ENCODE measurements at regions not wholly inside any gene's neighbourhood (a gene's known extent, or its start where the extent isn't known, plus 50 kb on each side); places are given as distances from the start of the nearest gene placed in this dataset.

DNA sequence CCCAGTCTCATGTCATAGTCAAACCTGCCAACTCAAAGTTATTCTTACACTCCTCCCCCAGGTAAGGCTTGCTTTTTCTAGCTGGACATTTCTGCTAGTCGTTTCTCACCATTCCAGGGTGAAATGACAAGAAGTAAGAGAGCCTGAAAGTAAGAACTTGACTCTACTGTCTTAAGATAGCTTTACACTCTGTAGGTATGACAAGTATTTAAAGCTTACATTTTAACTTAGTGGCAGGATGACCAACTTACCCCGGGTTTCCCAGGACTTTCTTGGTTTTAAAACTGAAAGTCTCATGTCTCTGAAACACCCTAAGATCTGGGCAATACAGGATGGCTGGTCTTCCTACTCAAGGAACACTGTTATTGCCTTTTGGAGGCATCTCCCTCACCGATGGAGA lies 67.5 kb upstream of the PIK3R1 start:
- H3K4me2 ChIP-seq (ENCODE audit: low read depth, low read length, poor library complexity, severe bottlenecking): no peak overlapping the region

DNA sequence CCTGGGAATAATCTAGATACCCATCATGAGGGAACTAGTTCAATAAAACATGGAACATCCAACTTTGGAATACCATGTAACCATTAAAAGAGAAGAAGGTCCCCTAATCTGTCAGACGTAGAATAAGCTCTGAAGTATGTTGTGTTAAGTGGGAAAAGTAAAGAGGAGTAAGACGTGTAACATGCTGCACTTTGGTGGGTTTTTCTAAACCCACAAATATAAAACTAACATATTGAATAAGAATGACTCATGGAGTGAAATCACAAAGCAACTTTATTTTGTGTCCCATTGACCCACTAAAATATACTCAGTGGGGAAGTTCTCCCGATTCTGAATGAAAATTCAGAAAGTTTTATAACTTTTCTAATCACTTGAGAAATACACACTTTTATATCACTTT lies 67.9 kb upstream of the PIK3R1 start:
- no peak overlapping the region for H3K4me2 ChIP-seq (ENCODE audit: low read depth, low read length, poor library complexity, severe bottlenecking)
- TF ChIP-seq, protein P1, sequence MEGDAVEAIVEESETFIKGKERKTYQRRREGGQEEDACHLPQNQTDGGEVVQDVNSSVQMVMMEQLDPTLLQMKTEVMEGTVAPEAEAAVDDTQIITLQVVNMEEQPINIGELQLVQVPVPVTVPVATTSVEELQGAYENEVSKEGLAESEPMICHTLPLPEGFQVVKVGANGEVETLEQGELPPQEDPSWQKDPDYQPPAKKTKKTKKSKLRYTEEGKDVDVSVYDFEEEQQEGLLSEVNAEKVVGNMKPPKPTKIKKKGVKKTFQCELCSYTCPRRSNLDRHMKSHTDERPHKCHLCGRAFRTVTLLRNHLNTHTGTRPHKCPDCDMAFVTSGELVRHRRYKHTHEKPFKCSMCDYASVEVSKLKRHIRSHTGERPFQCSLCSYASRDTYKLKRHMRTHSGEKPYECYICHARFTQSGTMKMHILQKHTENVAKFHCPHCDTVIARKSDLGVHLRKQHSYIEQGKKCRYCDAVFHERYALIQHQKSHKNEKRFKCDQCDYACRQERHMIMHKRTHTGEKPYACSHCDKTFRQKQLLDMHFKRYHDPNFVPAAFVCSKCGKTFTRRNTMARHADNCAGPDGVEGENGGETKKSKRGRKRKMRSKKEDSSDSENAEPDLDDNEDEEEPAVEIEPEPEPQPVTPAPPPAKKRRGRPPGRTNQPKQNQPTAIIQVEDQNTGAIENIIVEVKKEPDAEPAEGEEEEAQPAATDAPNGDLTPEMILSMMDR (IDR thresholded peaks at IDR 0.05; ENCODE audit: insufficient read depth, low read length, poor library complexity, severe bottlenecking): no peak
- TF ChIP-seq EZH2phosphoT487 (conservative IDR thresholded peaks at IDR 0.05; ENCODE audit: low read length): no peak
- no peak overlapping the region for H3K27ac ChIP-seq (ENCODE audit: low read depth, low read length)

More for the DNA sequence above, 67.5 kb upstream of the PIK3R1 start:
- no peaks in the 10 kb centered on the region for H4K20me1 ChIP-seq (ENCODE audit: low read depth, low read length)
- H3K27me3 ChIP-seq (ENCODE audit: low read length): no peaks in the 10 kb centered on the region
- no peak overlapping the region for H3K4me3 ChIP-seq (ENCODE audit: insufficient read depth, low read length, poor library complexity, severe bottlenecking)
- H3K79me2 ChIP-seq (ENCODE audit: insufficient read depth, low read length): no peaks in the 10 kb centered on the region
- no peaks in the 10 kb centered on the region for H3K9me2 ChIP-seq (replicated peaks; ENCODE audit: insufficient read depth, low read length)
- TF ChIP-seq EZH2phosphoT487 (conservative IDR thresholded peaks at IDR 0.05; ENCODE audit: low read length): no peak
- TF ChIP-seq, protein P1 (IDR thresholded peaks at IDR 0.05; ENCODE audit: insufficient read depth, low read length, poor library complexity, severe bottlenecking): no peak
- H2AFZ ChIP-seq (ENCODE audit: low read depth, low read length, severe bottlenecking): no peak overlapping the region
- no peaks in the 10 kb centered on the region for H3K36me3 ChIP-seq (ENCODE audit: low read length)
- H3K9me3 ChIP-seq (ENCODE audit: insufficient read depth, low read length): no peaks in the 10 kb centered on the region
- H3K27ac ChIP-seq (ENCODE audit: low read depth, low read length): no peak overlapping the region
- no peak overlapping the region for H3K9ac ChIP-seq (ENCODE audit: low read length)
- no peaks in the 10 kb centered on the region for H3F3A ChIP-seq (ENCODE audit: insufficient read depth)

DNA sequence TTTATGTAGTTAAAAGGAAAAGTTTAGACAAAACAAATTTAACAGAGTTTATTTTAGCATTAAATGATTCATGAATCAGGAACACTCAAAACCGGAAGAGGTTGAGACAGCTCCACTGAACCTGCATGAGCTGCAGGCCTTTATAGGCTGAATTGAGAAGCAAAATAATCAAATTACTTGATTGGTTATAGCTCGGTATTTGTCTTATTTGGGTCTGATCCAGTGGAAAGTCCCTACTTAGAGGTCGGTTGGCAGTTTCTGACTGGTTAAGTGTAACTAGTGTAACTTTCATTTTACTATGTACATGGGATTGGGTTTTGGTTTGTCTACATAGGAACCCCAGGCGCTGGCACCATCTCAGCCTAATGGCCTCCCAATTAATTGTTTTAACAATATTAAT lies 74.1 kb upstream of the PIK3R1 start:
- Histone ChIP-seq H3K36me3 (ENCODE audit: low read length) (no peaks in the 10 kb centered on the region), H3K4me3 (ENCODE audit: insufficient read depth, low read length, poor library complexity, severe bottlenecking) (no peak overlapping the region), H3K9ac (ENCODE audit: low read length) (no peak overlapping the region), H3K27ac (ENCODE audit: low read depth, low read length) (no peak overlapping the region), H3F3A (ENCODE audit: insufficient read depth) (no peaks in the 10 kb centered on the region), H3K9me2 (replicated peaks; ENCODE audit: insufficient read depth, low read length) (no peaks in the 10 kb centered on the region), H3K27me3 (ENCODE audit: low read length) (no peaks in the 10 kb centered on the region), H3K79me2 (ENCODE audit: insufficient read depth, low read length) (no peaks in the 10 kb centered on the region), H2AFZ (ENCODE audit: low read depth, low read length, severe bottlenecking) (no peak overlapping the region), H4K20me1 (ENCODE audit: low read depth, low read length) (no peaks in the 10 kb centered on the region), H3K4me2 (ENCODE audit: low read depth, low read length, poor library complexity, severe bottlenecking) (no peak overlapping the region), H3K9me3 (ENCODE audit: insufficient read depth, low read length) (no peaks in the 10 kb centered on the region)
- TF ChIP-seq, protein P1 (IDR thresholded peaks at IDR 0.05; ENCODE audit: insufficient read depth, low read length, poor library complexity, severe bottlenecking): no peak
- no peak for TF ChIP-seq EZH2phosphoT487 (conservative IDR thresholded peaks at IDR 0.05; ENCODE audit: low read length)

More for the DNA sequence above, 67.9 kb upstream of the PIK3R1 start:
- Histone ChIP-seq H3K9me2 (replicated peaks; ENCODE audit: insufficient read depth, low read length) (no peaks in the 10 kb centered on the region), H3K36me3 (ENCODE audit: low read length) (no peaks in the 10 kb centered on the region), H4K20me1 (ENCODE audit: low read depth, low read length) (no peaks in the 10 kb centered on the region), H3K9me3 (ENCODE audit: insufficient read depth, low read length) (no peaks in the 10 kb centered on the region), H3K4me3 (ENCODE audit: insufficient read depth, low read length, poor library complexity, severe bottlenecking) (no peak overlapping the region), H3K27me3 (ENCODE audit: low read length) (no peaks in the 10 kb centered on the region), H3K9ac (ENCODE audit: low read length) (no peak overlapping the region), H2AFZ (ENCODE audit: low read depth, low read length, severe bottlenecking) (no peak overlapping the region), H3F3A (ENCODE audit: insufficient read depth) (no peaks in the 10 kb centered on the region), H3K79me2 (ENCODE audit: insufficient read depth, low read length) (no peaks in the 10 kb centered on the region)
